ENCODE measurements at regions not wholly inside any gene's neighbourhood (a gene's known extent, or its start where the extent isn't known, plus 50 kb on each side); places are given as distances from the start of the nearest gene placed in this dataset.

GRCh38 chr13:40149611-40150274 lies 494.3 kb downstream of the COG6 start:
- CTCF ChIA-PET = no interaction called here

GRCh38 chr13:40151673-40152072 lies 496.2 kb downstream of the COG6 start:
- peaks cover 10% of the 10 kb centered on the region for H3K4me1 Mint-ChIP-seq (ENCODE audit: low read depth, unreplicated experiment)
- H3K27me3 ChIP-seq (replicated peaks; ENCODE audit: control insufficient read depth, insufficient read depth, low read length) = no peaks in the 10 kb centered on the region
- no TSS peak for BruUV-seq (replicated peaks)
- ChIA-PET POLR2A (no interaction called here), CTCF (no interaction called here)
- intact Hi-C loops (cut with micrococcal nuclease; ENCODE audit: unreplicated experiment) = no loop called here
- H3K27ac Mint-ChIP-seq (ENCODE audit: unreplicated experiment) = no peak overlapping the region
- H3K9me3 Mint-ChIP-seq (ENCODE audit: unreplicated experiment) = no peaks in the 10 kb centered on the region
- peaks cover 3% of the 10 kb centered on the region for H3K27me3 Mint-ChIP-seq (ENCODE audit: insufficient read depth, unreplicated experiment)
- no peak overlapping the region for H3K4me3 Mint-ChIP-seq (ENCODE audit: unreplicated experiment)
- H3K36me3 Mint-ChIP-seq (ENCODE audit: insufficient read depth, unreplicated experiment) = peaks cover 6% of the 10 kb centered on the region
- DNase-seq = peak in 1 of 2 experiments; percentile 33
- TF ChIP-seq CTCF (IDR thresholded peaks at IDR 0.05; ENCODE audit: insufficient read depth in 1 of 2, low read depth in 1 of 2, low read length in 1 of 2, severe bottlenecking in 1 of 2, unreplicated experiment in 1 of 2) = no peak
- H3K4me1 ChIP-seq = 0 out of 2 replicates have a peak, but pooled peaks cover 8% of the 10 kb centered on the region
- no peak overlapping the region for H3K4me3 ChIP-seq (ENCODE audit: low read depth, low read length)
- H3K9me3 ChIP-seq = no peaks in the 10 kb centered on the region
- H3K36me3 ChIP-seq (ENCODE audit: control insufficient read depth, insufficient read depth, low read length) = no peaks in the 10 kb centered on the region

More at GRCh38 chr13:40149611-40150274, 494.3 kb downstream of the COG6 start:
- BruUV-seq (replicated peaks) = no TSS peak
- POLR2A ChIA-PET = no interaction called here
- no peak for TF ChIP-seq CTCF (IDR thresholded peaks at IDR 0.05; ENCODE audit: insufficient read depth in 1 of 2, low read depth in 1 of 2, low read length in 1 of 2, severe bottlenecking in 1 of 2, unreplicated experiment in 1 of 2)
- no peak for DNase-seq
- Histone ChIP-seq H3K4me1 (0 out of 2 replicates have a peak, but pooled peaks cover 8% of the 10 kb centered on the region), H3K27me3 (replicated peaks; ENCODE audit: control insufficient read depth, insufficient read depth, low read length) (no peaks in the 10 kb centered on the region), H3K9me3 (no peaks in the 10 kb centered on the region), H3K4me3 (ENCODE audit: low read depth, low read length) (no peak overlapping the region), H3K36me3 (ENCODE audit: control insufficient read depth, insufficient read depth, low read length) (no peaks in the 10 kb centered on the region)
- intact Hi-C loops (cut with micrococcal nuclease; ENCODE audit: unreplicated experiment) = no loop called here
- Mint-ChIP-seq H3K27ac (ENCODE audit: unreplicated experiment) (no peak overlapping the region), H3K9me3 (ENCODE audit: unreplicated experiment) (no peaks in the 10 kb centered on the region), H3K36me3 (ENCODE audit: insufficient read depth, unreplicated experiment) (peaks cover 6% of the 10 kb centered on the region), H3K4me3 (ENCODE audit: unreplicated experiment) (no peak overlapping the region), H3K4me1 (ENCODE audit: low read depth, unreplicated experiment) (peaks cover 10% of the 10 kb centered on the region), H3K27me3 (ENCODE audit: insufficient read depth, unreplicated experiment) (no peaks in the 10 kb centered on the region)

- Mint-ChIP-seq H3K9me3 (ENCODE audit: unreplicated experiment) (no peaks in the 10 kb centered on the region), H3K36me3 (ENCODE audit: insufficient read depth, unreplicated experiment) (peaks cover 6% of the 10 kb centered on the region), H3K27me3 (ENCODE audit: insufficient read depth, unreplicated experiment) (peaks cover 4% of the 10 kb centered on the region), H3K4me3 (ENCODE audit: unreplicated experiment) (no peak overlapping the region), H3K4me1 (ENCODE audit: low read depth, unreplicated experiment) (peaks cover 10% of the 10 kb centered on the region), H3K27ac (ENCODE audit: unreplicated experiment) (no peak overlapping the region)
- no peak for TF ChIP-seq CTCF (IDR thresholded peaks at IDR 0.05; ENCODE audit: insufficient read depth in 1 of 2, low read depth in 1 of 2, low read length in 1 of 2, severe bottlenecking in 1 of 2, unreplicated experiment in 1 of 2)
- Histone ChIP-seq H3K9me3 (no peaks in the 10 kb centered on the region), H3K27me3 (replicated peaks; ENCODE audit: control insufficient read depth, insufficient read depth, low read length) (no peaks in the 10 kb centered on the region), H3K36me3 (ENCODE audit: control insufficient read depth, insufficient read depth, low read length) (no peaks in the 10 kb centered on the region), H3K4me3 (ENCODE audit: low read depth, low read length) (no peak overlapping the region), H3K4me1 (0 out of 2 replicates have a peak, but pooled peaks cover 8% of the 10 kb centered on the region)
- ChIA-PET POLR2A (no interaction called here), CTCF (no interaction called here)
- DNase-seq = no peak
- no TSS peak for BruUV-seq (replicated peaks)
- intact Hi-C loops (cut with micrococcal nuclease; ENCODE audit: unreplicated experiment) = no loop called here
Measured at GRCh38 chr13:40152145-40152544, 496.7 kb downstream of the COG6 start.

All from Caco-2 (cell line).